HG03442 (cell line): ENCODE measurements at regions not wholly inside any gene's neighbourhood (a gene's known extent, or its start where the extent isn't known, plus 50 kb on each side); places are given as distances from the start of the nearest gene placed in this dataset.
A peak's percentile ranks its signal among the peaks of the same experiment; 100 is the strongest.

ENCODE experiments used
- ATAC-seq: cut with Tn5 transposase; IDR thresholded peaks from one replicate; pipeline ENCODE4 v1.9.1; 2021; ENCODE audit warnings: mild to moderate bottlenecking, moderate library complexity; ENCODE audit not compliant: unreplicated experiment

DNA sequence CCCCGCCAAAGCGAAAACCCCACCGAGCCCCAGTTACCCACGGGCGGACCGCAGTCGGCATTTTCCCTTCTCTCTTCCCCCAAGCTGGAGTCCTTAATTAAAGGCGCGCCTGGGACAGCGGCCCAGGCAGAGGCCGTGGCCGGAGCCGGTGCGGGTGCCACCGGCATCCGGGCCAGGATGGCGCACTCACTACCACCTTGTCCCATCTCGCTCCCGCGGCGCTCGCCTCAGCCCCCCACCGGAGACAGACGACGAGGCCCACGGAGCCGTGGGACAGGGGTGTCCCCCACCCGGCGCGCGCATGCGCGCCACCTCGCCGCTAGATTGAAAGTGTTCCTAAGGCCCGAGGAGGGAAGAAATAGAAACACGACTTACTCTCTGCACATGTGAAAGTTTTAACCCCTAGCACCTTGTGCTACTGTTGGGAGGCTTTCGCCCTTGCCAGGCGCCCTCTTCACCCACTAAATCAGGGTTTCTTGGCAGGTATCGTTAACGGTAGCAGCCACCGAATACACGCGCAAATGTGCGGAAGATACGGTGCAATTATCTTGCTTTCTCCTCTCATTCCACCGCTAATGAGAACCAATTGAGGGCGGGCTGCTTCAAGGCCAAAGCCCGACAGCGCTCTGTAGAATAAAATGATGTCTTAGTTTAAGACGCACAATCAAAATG lies 64.3 kb upstream of the CCDC160 start:
- ATAC-seq, result no peak

DNA sequence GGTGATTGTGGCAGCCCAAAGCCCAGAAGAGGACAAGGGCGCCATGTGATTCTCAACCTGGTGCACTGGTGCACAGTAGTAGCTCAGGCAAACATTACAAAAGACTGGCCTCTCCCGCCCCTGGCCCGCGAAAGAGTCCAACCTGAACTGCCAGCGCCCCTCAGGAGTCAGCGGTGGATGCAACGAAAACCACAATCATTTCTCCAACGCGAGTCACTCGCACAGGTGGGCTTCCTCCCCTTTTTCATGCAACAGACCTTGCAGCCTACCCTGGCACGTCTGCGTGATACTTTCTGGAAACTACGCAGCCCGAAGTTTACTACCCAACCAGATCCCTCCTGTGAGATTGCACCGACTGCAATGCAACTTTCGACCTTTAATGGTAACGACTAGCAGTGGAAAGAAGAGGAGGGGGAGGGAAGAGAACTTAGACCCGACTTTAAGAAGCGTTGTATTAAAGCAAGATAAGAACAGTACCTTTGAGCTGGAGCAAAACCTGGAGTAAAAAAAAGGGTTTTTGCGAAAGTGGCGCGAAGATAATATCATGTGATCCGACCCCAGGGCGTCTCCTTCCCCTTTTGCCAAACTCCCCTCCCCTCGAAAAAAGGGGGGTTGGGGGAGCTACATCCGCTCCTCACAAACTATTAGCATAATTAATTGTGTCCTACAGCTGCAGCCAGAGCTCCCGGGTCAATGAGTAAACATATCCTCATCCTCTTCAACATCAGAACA lies 63.3 kb upstream of the CCDC160 start:
- no peak for ATAC-seq

DNA sequence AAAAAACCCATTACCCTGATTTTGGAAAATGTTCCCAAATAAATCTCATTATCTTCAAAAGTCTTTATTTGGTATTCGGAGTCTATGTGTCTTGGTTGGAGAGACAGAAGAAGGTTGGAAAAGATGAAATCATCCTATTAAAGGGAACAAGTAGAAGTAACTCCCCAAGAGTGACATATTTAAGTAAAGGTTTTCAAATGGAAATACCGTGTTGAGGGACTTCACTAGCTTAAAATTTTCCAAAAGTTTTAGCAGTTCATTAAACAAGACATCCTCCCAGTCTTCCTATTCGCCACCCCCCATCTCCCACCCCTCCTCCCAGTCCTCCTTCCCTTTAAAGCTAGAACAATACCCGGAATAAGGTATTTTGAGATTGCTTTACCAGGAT lies 62.7 kb upstream of the CCDC160 start:
- ATAC-seq, result no peak

DNA sequence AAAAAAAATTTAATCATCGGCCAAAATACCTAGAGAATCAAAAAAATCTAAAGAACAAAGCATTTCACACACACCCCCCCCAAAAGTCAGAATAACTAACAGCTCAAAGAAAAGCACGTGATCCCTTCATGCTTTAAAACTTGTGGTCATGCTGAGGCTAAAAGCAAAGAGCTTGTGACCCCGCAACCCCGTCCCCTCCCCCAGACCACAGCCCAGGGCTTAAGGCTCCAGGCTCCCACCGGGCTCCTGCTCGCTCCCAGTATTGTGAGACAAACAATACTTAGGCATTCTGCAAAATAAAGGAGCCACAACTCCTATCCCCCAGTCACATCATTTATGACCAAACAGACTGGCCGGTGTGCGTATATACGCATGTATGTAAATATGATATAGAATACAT lies 62.1 kb upstream of the CCDC160 start:
- no peak for ATAC-seq

GRCh38 chrX:134177527-134177926 lies 59.5 kb upstream of the CCDC160 start:
- ATAC-seq, result no peak

- no peak for ATAC-seq
These were observed 56.2 kb upstream of the CCDC160 start for GRCh38 chrX:134180601-134181274.

DNA sequence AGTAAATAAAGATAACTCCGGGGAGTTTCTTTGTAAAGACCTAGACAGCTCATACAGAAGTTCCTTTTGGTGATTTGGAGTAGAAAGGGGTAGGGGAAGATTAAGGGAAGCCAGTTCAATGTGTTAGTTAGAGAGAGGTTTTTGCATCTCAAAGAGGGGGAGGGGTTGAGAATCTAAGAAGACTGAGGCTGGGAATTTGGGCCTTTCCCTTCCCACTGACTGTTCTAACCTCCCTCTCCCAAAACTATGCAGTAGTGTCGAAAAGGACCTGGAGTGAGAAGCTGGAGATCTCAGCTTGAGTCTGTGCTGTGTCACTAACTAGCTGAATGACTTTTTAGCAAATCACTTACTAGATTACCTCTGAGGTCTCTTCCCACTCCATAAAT lies 55.7 kb upstream of the CCDC160 start:
- no peak for ATAC-seq

GRCh38 chrX:134183665-134184064 lies 53.3 kb upstream of the CCDC160 start:
- no peak for ATAC-seq

- ATAC-seq, result no peak
These were observed 52.0 kb upstream of the CCDC160 start for GRCh38 chrX:134184936-134185335.

GRCh38 chrX:134186362-134187121 lies 50.4 kb upstream of the CCDC160 start:
- peak; percentile 87 for ATAC-seq
